ENCODE measurements at regions not wholly inside any gene's neighbourhood (a gene's known extent, or its start where the extent isn't known, plus 50 kb on each side); places are given as distances from the start of the nearest gene placed in this dataset.

DNA sequence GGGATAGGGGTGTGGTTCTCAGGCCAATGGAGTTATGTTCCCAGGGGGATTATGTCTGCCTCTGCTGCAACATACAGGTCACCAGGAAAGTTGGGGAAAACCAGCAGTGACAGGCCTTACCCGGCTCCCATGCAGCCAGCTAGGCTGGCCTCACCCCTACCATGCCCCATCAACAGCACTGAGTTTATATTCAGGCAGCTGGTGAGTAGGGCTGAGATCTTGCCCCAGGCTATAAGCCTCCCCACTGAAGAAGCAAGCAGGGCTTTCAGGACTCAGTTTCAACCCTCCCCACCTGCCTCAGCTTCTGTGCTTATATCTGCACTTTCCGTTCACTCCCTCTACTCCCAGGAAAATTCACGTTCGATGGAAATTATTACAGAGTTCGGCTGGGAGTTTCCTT is 122.4 kb upstream of the PGRMC2 start:
- DNase-seq (ENCODE audit: low spot score) (no peak), ATAC-seq (no peak)

DNA sequence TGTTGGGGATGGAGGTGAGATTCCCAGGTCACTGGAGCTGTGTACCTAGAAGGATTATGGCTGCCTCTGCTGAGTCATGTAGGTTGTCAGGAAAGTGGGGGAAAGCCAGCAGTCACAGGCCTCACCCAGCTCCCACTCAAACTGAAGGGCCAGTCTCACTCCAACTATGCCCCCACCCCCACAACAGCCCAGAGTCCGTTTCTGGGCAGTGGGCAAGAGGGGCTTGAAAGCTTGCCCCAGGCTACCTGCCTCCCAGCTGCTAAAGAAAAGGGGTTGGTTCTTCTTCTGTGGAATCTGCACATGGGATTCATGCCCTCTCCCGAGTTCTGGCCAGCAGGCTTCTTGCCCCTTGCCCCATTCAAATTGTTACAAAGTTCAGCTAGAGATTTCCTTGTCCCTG is 116.0 kb upstream of the PGRMC2 start:
- ATAC-seq = no peak

DNA sequence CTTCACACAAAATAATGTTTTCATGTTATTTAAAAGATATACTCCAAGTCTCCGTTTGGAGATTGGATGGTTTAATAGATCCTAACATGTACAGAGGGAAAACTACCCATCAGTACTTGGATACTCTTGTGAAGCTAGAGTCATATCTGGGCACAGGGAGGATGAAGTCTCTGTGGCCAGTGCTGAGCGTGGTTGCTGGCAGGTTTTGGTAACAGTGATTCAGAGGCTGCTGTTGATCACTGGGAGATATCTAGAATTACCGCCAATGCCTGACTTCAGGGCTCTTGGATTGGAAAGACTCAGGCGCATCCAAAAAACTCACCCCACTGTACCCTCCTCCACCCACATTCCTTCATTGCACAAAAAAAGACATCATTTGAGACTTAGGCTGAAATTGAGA is 107.2 kb upstream of the PGRMC2 start:
- no peak for DNase-seq (ENCODE audit: low spot score)
- ATAC-seq = no peak

More for the DNA sequence above, 116.0 kb upstream of the PGRMC2 start:
- DNase-seq (ENCODE audit: low spot score) = no peak

DNA sequence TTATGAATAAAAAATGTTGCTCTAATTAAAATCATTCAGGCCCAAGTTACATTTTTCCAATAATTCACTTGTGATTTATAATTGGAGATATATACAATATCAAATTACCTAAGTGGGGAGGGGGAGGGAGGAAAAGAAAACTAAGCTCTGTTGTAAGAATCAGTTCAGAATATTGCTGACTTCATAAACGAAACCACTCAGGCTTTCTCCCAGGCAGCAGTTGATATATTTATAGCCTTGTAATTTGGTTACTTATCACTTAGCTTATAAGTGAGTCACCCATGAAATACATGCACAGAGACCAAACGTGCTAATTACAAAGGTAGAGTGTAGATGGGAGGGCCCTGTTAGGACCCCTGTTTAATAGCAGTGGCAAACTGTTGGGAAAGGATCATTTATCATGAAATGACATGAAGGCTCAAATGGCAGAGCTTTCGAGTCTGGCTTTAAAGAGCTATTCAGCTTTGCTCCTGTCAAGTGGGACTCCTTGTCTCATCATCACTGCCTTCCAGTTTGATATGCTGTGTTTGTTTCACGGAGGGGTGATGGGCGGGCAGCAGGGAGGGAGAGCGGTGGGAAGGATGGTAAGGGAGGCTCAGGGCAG is 105.6 kb upstream of the PGRMC2 start:
- ATAC-seq = no peak
- no peak for DNase-seq (ENCODE audit: low spot score)

DNA sequence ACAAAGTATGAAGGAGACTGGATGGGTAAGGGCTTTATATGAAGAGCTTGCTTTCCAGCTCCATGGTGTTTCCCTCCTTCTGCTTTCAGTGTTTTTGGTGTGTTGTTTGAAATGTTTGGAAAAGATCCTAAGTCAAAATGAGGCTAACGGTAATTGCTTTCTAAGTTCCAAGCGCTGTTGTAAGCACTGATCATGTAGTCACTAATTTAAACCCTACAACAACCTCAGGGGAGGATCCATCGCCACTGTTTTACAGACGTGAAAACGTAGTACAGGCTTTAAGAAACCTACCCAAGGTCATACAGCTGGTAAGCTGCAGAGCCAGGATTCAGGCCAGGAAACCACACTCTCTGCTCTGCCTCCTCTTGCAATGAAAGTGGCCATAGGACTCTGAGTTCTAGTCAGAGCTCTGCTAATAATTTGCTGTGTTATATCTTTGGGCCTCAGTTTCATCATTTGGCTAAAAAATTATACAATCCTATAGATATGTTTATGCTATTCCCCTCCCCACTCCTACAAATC is 102.9 kb upstream of the PGRMC2 start:
- DNase-seq (ENCODE audit: low spot score) (no peak), ATAC-seq (no peak)

DNA sequence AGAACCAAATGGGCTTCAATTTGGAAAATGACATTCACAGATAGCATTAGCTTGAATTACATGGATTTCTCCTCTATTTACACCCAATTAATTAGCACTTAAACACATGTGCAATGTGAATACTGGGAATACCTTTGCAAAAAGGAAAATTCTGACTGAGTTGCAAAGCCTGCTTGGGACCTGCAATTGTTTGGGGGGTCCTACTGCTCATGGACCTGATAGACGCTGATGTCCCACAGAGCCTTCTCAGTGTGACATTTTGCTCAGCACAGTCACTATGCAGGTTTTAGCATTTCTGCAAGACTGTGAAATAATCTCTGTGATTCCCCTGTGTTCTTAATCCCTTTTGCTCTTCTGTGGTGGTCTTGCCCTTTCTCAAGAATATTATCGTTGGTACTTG is 101.2 kb upstream of the PGRMC2 start:
- no peak for DNase-seq (ENCODE audit: low spot score)
- no peak for ATAC-seq

DNA sequence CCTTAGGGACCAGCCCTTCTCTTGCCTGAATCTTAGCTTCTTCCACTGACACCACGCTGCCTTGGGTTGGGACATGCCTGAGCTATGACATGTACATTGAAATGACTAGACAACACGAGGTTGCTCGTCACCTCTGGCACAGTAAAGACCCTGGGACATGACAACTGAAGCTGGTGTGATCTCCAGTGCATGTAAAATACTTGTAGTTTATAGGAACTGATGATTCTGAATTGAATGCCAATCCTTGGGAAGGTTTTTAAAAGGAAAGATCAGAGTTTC is 100.7 kb upstream of the PGRMC2 start:
- ATAC-seq (no peak), DNase-seq (ENCODE audit: low spot score) (no peak)

DNA sequence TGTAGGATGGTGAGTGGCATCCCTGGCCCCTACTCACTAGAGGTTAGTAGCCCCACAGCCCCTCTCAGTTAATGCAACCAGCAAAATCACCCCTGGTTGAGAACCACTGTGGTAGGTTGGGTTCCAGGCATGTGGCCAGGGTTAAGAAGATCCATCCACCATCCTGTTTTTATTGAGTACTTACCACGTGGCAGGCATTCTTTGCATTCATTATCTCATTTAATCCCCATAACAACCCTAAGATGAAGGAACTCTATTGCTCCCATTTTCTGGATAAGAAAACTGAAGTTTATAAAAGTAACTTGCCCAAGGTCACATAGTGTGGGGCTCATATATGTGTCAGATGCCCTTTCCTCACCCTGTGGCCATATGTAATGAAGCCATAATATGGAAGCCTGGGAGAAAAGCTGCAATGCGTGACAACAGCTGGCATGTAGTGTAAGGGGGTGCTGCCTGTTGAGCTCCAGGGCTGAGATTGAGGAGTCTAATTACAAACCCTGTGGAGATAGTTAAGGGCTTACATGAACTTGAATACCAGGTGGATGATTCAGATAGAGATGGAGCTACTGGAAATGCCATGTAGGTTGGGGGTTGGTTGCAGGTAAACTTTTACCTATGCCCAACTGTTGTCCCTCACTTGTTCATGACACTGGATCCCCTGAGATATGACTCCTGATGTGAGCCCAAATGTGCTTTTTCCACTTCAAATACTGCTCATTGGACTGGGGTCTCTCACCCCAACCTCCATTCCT is 100.2 kb upstream of the PGRMC2 start:
- DNase-seq (ENCODE audit: low spot score) = no peak
- no peak for ATAC-seq

DNA sequence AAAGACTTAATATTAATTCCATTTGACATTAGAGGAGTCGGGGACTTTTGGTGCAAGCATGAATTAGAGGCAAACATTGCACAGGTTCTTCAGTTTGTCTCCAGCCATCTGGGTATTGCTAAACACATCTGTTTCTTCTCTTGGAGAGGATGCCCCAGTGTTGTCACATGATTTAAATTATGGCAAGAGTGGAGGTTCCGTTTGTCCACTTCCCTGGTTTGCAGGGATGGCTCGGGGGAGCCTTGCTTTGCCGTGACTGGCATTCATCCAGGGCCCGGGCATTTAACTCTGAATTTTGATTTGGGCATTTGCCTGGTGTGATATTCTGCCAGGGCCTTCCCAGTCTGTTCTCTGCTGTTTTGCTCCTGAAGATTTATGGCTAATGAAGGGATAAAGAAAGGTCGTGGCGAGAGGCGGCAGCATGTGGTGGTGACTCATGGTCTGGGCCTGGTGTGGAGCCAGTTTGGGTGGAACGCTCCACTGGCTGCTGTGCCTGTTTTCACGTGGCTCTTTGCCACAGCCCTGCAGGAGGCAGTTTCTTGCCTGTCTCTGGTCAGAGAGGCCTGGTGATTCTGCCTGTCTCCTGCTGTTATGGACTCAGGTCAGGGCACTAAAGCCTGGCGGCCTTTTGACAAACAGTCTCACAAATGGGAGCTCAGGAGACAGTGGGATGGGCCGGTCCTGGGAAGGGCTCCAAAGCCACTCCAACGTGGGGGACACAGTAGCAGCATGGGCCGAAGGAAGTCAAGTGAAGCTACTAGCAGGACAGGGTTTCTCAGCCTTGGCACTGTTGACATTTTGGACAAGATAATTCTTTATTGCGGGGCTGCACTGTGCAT is 99.4 kb upstream of the PGRMC2 start:
- peak; percentile 77 for DNase-seq (ENCODE audit: low spot score)
- peak; percentile 97 for ATAC-seq

DNA sequence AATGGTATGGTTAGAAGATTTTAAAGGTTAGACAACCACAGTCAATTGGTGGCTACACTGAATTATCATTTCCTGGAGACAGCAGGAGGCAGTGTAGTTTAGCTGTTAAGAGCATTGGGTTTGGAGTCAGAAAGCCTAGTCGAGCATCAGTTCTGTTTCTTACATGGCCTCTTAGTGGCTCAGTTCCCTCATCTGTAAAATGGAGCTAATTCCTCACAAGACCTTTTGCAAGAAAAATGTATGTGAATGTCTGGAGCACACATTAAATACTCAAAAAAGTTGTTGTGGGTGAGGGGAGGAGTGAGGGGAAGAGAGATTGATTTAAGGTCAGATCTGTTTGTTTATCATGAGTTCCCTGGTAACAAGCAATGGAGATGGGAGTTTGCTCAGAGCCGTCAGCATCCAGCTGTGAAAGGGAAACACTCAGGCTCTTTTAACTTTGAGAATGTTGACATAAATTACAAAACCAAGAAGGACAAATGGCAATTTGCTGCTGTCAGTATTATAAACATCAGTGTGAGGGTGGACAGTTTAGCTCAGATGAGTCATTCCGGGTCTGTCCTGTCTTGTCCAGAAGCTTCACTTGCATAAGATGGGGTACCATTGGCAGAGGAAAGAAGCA is 98.2 kb upstream of the PGRMC2 start:
- DNase-seq (ENCODE audit: low spot score) = no peak
- no peak for ATAC-seq

DNA sequence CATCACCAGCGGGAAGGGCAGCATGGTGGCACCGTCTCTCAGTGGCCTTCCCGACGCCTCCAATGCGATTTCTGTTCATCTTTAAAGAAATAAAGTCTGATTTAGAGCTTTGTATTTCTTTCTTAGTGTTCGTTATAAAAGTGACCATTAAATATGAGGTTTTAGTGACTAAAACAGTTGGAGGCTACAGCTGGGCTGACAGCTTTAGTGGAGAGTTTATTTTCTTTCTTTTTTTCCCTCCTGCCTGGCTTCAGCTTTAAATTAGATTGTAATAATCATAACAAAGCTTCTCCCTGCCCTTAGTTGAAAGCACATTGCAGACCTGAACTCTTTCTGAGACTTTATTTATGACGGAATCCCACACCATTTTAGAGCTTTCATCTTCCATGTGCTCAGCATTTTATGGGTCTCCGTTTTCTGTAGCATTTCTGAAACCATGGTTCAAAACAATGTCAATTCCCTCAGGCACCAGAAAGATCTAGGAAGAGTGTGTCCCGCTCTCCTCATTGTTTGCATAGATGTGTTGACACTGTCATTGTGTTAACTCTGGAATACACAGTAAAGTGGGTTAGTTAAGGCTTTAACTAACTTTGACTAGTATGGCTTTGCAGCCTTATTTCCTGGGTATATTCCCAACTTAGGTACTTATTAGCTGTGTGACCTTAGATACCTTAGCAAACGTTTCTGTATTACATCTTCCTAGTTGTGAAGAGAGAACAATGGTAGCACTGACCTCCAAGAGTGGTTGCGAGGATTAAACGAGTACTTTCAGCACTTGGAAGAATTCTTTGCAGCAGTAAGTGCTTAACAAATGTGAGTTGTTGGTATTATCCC is 97.4 kb upstream of the PGRMC2 start:
- ATAC-seq = no peak

DNA sequence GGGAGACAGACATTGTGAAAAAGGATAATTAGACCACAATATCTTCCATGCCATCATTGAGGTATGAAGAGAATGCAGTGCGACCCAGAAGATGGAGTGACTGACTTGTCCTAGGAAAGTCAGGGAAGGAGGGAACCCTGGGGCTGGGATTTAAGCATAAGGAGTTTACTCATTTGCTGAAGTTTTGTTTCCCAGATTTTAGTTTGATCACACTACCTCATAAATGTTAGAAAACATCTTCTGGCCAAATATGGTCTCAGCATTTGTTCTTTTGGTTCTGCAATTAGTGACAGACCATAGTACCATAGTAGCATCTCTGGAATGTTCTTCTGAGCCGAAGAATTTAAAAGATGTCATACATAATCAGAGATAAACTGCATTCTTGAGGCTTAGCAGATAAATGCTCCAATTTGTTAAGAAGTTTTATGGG is 96.5 kb upstream of the PGRMC2 start:
- DNase-seq (ENCODE audit: low spot score) (no peak), ATAC-seq (no peak)

More for the DNA sequence above, 97.4 kb upstream of the PGRMC2 start:
- DNase-seq (ENCODE audit: low spot score) = no peak

DNA sequence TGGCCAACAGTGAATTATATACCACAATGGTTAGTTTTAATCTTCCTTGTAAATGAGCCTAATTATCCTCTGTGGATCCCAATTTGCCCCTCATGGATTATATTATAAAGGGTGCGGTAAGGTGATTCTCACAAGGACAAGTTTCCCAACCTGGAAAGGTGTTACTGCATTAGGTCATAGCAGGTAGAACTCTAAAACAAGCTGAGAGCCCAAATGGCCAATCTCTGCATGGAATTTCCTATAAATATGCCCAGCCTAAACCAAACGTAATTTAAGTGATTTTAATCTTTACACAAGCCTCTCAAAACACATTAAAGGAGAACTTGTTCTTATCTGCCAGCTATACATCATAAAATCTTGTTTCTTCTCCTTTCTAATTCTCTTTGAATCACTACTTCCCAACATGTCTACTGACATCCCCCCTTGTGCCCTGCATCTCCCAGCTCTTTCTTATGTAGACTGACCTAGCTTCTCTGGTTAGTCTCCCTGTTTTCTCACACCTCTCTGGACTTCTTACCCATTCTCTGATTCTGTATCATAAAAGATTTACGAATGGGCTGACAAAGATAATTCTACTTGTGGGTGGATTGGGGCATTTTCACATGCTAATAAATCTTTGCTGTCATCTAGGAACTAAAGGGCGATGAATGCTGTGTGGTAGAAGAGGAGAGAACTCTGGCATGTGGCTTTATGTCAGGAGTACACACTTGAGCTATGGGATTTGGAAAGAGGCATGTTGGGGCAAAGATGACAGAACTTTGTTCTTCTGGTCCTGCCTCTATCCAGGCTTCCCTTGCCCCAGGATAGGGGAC is 94.3 kb upstream of the PGRMC2 start:
- no peak for ATAC-seq
- no peak for DNase-seq (ENCODE audit: low spot score)

DNA sequence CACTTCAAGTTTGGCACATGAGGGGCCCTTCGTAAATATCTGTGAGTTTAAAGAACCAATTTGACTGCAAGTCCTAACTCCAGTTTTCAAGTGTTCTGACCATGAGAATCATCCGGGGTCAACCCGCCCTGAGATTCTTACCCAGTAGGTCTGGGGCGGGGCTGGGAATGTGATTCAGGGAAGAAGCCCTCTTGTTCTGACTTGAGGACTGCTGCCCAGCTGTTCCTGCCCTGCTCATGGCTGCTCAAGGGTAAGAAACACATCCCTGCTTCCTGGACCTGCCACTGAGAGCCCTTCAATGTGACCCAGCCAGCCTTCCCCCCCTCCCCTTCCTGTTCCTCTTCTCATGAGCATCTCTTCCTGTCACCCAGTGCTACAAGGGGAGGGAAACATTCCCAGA is 92.7 kb upstream of the PGRMC2 start:
- no peak for DNase-seq (ENCODE audit: low spot score)
- ATAC-seq = no peak

DNA sequence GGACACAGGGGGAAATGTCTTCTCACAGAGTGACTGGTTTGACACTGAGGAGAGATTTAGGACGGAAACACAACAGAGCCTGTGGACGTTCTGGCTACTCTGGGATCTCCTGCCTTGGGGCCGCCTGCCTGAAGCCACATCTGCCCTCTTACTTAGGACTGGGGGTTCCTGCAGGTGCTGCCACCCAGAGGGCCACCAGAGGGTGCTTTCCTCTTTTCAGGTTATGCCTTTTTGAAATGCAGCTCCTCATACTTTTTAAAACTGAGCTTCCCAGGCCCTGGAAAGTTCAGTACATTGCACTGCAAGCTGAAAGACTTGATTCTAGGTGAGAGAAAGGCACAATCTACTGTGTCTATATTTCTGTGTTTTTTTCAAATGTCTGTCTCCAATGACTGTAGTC is 92.2 kb upstream of the PGRMC2 start:
- ATAC-seq = peak; percentile 97
- DNase-seq (ENCODE audit: low spot score) = peak; percentile 52

DNA sequence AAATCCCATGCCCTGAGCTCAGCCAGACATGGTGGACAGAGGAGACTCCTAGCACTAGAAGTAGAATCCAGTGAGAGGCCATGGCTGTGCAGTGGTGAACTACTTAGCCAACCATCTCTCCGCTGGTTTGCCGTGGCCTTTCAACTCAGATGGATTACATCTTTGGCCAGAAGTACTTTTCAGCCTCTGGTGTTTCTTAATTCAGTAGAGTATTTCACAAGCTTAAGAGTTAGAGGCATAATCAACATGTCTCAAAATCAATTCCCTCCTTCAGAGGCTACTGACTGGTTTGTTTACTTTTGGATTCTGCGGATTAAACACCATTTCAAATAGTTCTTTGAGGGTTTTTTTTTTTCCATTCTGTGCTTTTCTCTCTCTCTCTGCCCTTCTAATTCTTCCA is 91.1 kb upstream of the PGRMC2 start:
- DNase-seq (ENCODE audit: low spot score) = no peak
- no peak for ATAC-seq

DNA sequence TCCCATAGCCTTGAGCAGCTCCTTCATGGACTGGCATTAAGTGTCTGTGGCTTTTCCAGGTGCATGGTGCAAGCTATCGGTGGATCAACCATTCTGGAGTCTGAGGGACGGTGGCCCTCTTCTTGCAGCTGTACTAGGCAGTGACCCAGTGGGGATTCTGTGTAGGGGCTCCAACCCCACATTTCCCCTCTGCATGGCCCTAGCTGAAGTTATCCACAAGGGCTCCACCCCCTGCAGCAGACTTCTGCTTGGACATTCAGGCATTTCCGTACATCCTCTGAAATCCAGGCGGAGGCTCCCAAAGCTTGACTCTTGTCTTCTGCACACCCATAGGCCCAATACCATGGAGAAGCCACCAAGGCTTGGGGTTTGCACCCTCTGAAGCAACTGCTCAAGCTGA is 89.3 kb upstream of the PGRMC2 start:
- no peak for DNase-seq (ENCODE audit: low spot score)
- no peak for ATAC-seq

DNA sequence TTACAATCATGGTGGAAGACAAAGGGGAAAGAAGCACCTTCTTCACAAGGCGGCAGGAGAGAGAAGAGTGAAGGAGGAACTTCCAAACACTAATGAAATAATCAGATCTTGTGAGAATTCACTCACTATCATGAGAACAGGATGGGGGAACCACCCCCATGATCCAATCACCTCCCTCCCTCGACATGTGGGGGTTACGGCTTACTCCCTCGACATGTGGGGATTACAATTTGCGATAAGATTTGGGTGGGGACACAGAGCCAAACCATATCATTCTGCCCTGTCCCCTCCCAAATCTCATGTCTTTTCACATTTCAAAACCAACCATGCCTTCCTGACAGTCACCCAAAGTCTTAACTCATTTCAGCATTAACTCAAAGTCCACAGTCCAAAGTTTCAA is 88.7 kb upstream of the PGRMC2 start:
- DNase-seq (ENCODE audit: low spot score) (no peak), ATAC-seq (no peak)

DNA sequence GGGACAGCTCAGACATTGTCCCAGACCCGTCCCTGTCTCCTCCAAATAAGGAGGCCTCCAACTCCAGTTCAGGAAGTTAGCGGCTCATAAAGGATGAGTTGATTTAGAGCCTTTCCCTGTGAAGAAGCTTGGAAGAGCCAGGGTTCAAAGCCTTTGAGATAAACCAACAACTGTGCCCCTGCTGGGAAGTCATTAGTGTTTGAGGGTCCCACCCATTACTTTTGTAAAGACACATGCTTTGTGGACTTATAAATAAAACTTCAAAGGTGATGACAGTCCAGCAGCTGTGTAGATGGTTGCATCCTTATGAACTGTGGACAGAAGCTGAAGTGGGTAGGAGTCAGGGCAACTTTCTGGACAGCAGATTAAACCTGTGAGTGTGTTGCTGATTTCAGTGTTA is 86.0 kb upstream of the PGRMC2 start:
- ATAC-seq (no peak), DNase-seq (ENCODE audit: low spot score) (no peak)

DNA sequence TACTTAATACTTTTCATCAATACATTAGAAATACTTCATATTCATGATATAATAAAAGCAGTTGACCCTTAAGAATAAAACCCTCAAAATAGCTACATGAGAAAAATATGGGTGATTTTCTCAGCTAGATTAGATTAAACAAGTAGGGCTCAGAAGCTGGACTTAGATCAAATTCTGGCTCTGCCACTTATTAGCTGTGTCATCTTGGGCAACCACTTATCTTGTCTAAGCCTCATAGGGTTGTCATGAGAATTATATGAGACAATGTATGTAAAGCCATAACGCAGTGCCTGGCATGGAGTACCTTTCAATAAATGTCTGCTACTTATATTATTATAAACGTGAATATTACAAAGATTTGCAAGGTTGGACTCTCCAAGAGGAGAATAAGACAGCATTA is 84.3 kb upstream of the PGRMC2 start:
- DNase-seq (ENCODE audit: low spot score) (no peak), ATAC-seq (no peak)
